ENCODE measurements at regions not wholly inside any gene's neighbourhood (a gene's known extent, or its start where the extent isn't known, plus 50 kb on each side); places are given as distances from the start of the nearest gene placed in this dataset.

GRCh38 chr15:93846148-93846547, 385.2 kb upstream of the MCTP2 start:
- no peak for TF ChIP-seq ZFX (IDR thresholded peaks at IDR 0.05)
- no peak for TF ChIP-seq CTCF (conservative IDR thresholded peaks at IDR 0.05)

GRCh38 chr15:93837450-93837849, 393.9 kb upstream of the MCTP2 start:
- no peak for TF ChIP-seq ZFX (IDR thresholded peaks at IDR 0.05)
- TF ChIP-seq CTCF (conservative IDR thresholded peaks at IDR 0.05), result no peak
- H3K27ac ChIP-seq, result no peak overlapping the region

More at GRCh38 chr15:93846148-93846547, 385.2 kb upstream of the MCTP2 start:
- no peak overlapping the region for H3K27ac ChIP-seq

GRCh38 chr15:93835344-93835743, 396.0 kb upstream of the MCTP2 start:
- H3K27ac ChIP-seq, result no peak overlapping the region
- TF ChIP-seq ZFX (IDR thresholded peaks at IDR 0.05) (no peak), CTCF (conservative IDR thresholded peaks at IDR 0.05) (no peak)

- no peak overlapping the region for H3K27ac ChIP-seq
- TF ChIP-seq ZFX (IDR thresholded peaks at IDR 0.05), result no peak
- TF ChIP-seq CTCF (conservative IDR thresholded peaks at IDR 0.05), result no peak
Measured at GRCh38 chr15:93831641-93832040, 399.7 kb upstream of the MCTP2 start.

- TF ChIP-seq ZFX (IDR thresholded peaks at IDR 0.05) (no peak), CTCF (conservative IDR thresholded peaks at IDR 0.05) (no peak)
- no peak overlapping the region for H3K27ac ChIP-seq
Measured at GRCh38 chr15:93830221-93831080, 400.9 kb upstream of the MCTP2 start.

- no peak for TF ChIP-seq ZFX (IDR thresholded peaks at IDR 0.05)
- no peak for TF ChIP-seq CTCF (conservative IDR thresholded peaks at IDR 0.05)
- H3K27ac ChIP-seq, result no peak overlapping the region; the same call in 1 of the 2 replicates
Measured at GRCh38 chr15:93829115-93829870, 402.1 kb upstream of the MCTP2 start.

- TF ChIP-seq ZFX (IDR thresholded peaks at IDR 0.05) (no peak), CTCF (conservative IDR thresholded peaks at IDR 0.05) (no peak)
- no peak overlapping the region for H3K27ac ChIP-seq
Measured at GRCh38 chr15:93826790-93827189, 404.6 kb upstream of the MCTP2 start.

Data from C4-2B (cell line).